Tibial artery (tissue), 4 donors: ENCODE measurements at regions not wholly inside any gene's neighbourhood (a gene's known extent, or its start where the extent isn't known, plus 50 kb on each side); places are given as distances from the start of the nearest gene placed in this dataset.
A peak's percentile ranks its signal among the peaks of the same experiment; 100 is the strongest.

Experiments
- DNase-seq, 2 donors: peaks; one replicate each; pipeline ENCODE4 v3.0.0-alpha.2; 2019
- H3K27ac ChIP-seq, 2 donors: fragments of 200-600 bp; sonication (generic) in 1 of 2; 1 replicate in 1 of 2; 2 replicates in 1 of 2; pipeline ENCODE4 v1.5.1; 2018 to 2019; ENCODE audit warnings: mild to moderate bottlenecking in 1 of 2
- H3K27me3 ChIP-seq, 2 donors: fragments of 200-600 bp; sonication (generic) in 1 of 2; one replicate each; pipeline versions ENCODE4 v1.5.1 to v1.6.0; 2016 to 2019
- H3K36me3 ChIP-seq, 3 donors: fragments of 200-600 bp; sonication (generic) in 2 of 3; one replicate each; pipeline ENCODE4 v1.5.1; 2016 to 2019; ENCODE audit warnings: mild to moderate bottlenecking in 2 of 3
- H3K4me1 ChIP-seq, 4 donors: fragments of 200-600 bp; sonication (generic) in 2 of 4; 1 replicate in 3 of 4; 2 replicates in 1 of 4; pipeline ENCODE4 v1.5.1; 2016 to 2019
- H3K4me3 ChIP-seq, 2 donors: fragments of 200-600 bp; sonication (generic) in 1 of 2; 1 replicate in 1 of 2; 2 replicates in 1 of 2; pipeline ENCODE4 v1.5.1; 2018 to 2019; ENCODE audit warnings: mild to moderate bottlenecking in 2 of 2
- H3K9me3 ChIP-seq, 3 donors: fragments of 200-600 bp; sonication (generic) in 1 of 3; one replicate each; pipeline ENCODE4 v1.5.1; 2016 to 2019
- CTCF ChIP-seq, 2 experiments: fragments of 200-600 bp in 1 of 2; fragments of 450-650 bp in 1 of 2; IDR thresholded peaks; one replicate each; pipeline ENCODE4 v1.5.1; 2017 to 2019; ENCODE audit warnings: antibody characterized with exemption in 2 of 2, mild to moderate bottlenecking in 1 of 2, moderate library complexity in 1 of 2
- intact Hi-C: fragments of 100-400 bp; cut with DNase I; formaldehyde crosslinking; loops from one replicate; pipeline ENCODE4 v1.15.0; 2023; ENCODE audit warnings: low total_unique reads

DNA sequence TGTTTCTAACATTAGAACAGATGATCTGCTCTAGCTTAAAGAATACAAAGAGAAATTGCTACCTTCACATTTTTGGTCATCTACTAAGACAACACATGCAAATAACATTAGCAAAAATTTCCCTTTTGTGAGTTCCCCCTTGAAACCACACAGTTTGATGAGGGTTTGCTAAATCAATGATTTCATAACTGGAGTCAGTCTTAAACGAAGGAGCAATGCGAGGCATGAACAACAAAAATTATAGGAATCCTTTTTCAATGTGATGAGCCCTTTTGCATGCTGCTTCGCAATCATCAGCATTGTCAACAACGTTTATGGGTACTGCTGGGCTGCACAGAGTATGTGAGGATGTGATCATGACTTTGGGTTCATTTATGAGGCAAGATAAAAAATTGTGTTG, 286.4 kb downstream of the C7orf25 start:
- Histone ChIP-seq H3K36me3 (no peaks in the 10 kb centered on the region), H3K27ac (no peak overlapping the region), H3K27me3 (no peaks in the 10 kb centered on the region), H3K9me3 (no peaks in the 10 kb centered on the region), H3K4me3 (no peak overlapping the region), H3K4me1 (peaks cover 0 to 47% (median 18%) of the 10 kb centered on the region in 4 donors)
- intact Hi-C loops: no loop called here
- DNase-seq: no peak
- no peak for TF ChIP-seq CTCF (IDR thresholded peaks at IDR 0.05)

DNA sequence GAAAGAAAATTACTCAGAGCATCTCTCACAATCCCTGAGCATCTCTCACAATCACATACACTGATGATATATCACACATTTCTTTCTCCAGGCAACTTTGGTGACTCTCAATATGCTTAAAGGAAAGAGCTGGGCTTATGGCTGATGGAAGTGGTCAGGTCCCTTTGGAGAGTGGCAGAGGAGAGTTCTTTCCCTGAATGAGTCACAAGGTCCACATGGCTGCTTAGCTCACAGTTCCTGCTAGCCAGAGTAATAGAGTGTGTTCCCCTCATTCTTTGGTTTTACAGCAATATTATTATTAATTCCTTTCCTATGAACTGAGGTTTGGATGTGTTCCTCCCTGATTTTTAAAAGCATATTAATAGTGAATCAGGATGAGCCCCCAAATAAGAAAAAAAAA, 287.4 kb downstream of the C7orf25 start:
- Histone ChIP-seq H3K9me3 (no peaks in the 10 kb centered on the region), H3K27ac (no peak overlapping the region), H3K4me1 (peaks cover 0 to 57% (median 21%) of the 10 kb centered on the region in 4 donors), H3K27me3 (no peaks in the 10 kb centered on the region), H3K36me3 (no peaks in the 10 kb centered on the region), H3K4me3 (no peak overlapping the region)
- intact Hi-C loops: no loop called here
- no peak for DNase-seq
- TF ChIP-seq CTCF (IDR thresholded peaks at IDR 0.05): no peak

GRCh38 chr7:42621543-42622219, 290.2 kb downstream of the C7orf25 start:
- no peaks in the 10 kb centered on the region for H3K9me3 ChIP-seq
- no peak overlapping the region for H3K4me3 ChIP-seq
- intact Hi-C loops: no loop called here
- H3K4me1 ChIP-seq: peaks cover 0 to 60% (median 24%) of the 10 kb centered on the region in 4 donors
- no peaks in the 10 kb centered on the region for H3K36me3 ChIP-seq
- H3K27ac ChIP-seq: no peak overlapping the region
- no peaks in the 10 kb centered on the region for H3K27me3 ChIP-seq
- no peak for DNase-seq
- no peak for TF ChIP-seq CTCF (IDR thresholded peaks at IDR 0.05)

GRCh38 chr7:42618651-42619360, 293.1 kb downstream of the C7orf25 start:
- no peak for DNase-seq
- Histone ChIP-seq H3K4me1 (peaks cover 0 to 56% (median 26%) of the 10 kb centered on the region in 4 donors), H3K4me3 (no peak overlapping the region), H3K27ac (no peak overlapping the region), H3K36me3 (no peaks in the 10 kb centered on the region), H3K9me3 (no peaks in the 10 kb centered on the region), H3K27me3 (no peaks in the 10 kb centered on the region)
- TF ChIP-seq CTCF (IDR thresholded peaks at IDR 0.05): no peak
- intact Hi-C loops: no loop called here

GRCh38 chr7:42617806-42618457, 293.9 kb downstream of the C7orf25 start:
- Histone ChIP-seq H3K9me3 (no peaks in the 10 kb centered on the region), H3K4me3 (no peak overlapping the region), H3K27ac (peak overlapping the region; percentile 18 to 48), H3K4me1 (peaks cover 0 to 60% (median 28%) of the 10 kb centered on the region in 4 donors), H3K27me3 (no peaks in the 10 kb centered on the region), H3K36me3 (no peaks in the 10 kb centered on the region)
- DNase-seq: no peak
- intact Hi-C loops: no loop called here
- TF ChIP-seq CTCF (IDR thresholded peaks at IDR 0.05): no peak
